ENCODE measurements at regions not wholly inside any gene's neighbourhood (a gene's known extent, or its start where the extent isn't known, plus 50 kb on each side); places are given as distances from the start of the nearest gene placed in this dataset.
A peak's percentile ranks its signal among the peaks of the same experiment; 100 is the strongest.
"Not testable (repeated sequence)": the region's sequence is repeated elsewhere in the genome, so short reads cannot be mapped to it uniquely, and the experiment has no call there.

DNA sequence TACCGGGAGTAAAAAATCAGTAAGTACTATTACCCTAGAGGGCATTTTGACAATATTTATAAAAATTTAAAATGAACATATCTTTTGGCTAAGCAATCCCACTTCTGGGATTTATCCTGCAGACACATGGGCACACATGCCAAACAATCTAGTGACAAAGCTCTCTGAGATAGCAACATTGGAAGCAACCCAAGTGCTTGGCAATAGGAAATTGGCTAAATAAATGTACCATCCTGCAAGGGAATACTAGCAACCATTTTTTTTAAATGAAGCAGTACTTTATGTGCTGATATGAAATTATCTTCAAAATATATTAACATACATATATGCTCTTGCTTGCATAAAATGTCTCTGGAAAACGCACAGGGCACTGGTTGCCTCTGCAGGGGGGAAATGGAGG lies 133.8 kb downstream of the SNX5 start:
- no peak for DNase-seq

GRCh38 chr20:17833036-17833674 lies 133.4 kb downstream of the BANF2 start:
- no peak for DNase-seq

GRCh38 chr20:17832236-17832915 lies 132.6 kb downstream of the BANF2 start:
- no peak for DNase-seq

DNA sequence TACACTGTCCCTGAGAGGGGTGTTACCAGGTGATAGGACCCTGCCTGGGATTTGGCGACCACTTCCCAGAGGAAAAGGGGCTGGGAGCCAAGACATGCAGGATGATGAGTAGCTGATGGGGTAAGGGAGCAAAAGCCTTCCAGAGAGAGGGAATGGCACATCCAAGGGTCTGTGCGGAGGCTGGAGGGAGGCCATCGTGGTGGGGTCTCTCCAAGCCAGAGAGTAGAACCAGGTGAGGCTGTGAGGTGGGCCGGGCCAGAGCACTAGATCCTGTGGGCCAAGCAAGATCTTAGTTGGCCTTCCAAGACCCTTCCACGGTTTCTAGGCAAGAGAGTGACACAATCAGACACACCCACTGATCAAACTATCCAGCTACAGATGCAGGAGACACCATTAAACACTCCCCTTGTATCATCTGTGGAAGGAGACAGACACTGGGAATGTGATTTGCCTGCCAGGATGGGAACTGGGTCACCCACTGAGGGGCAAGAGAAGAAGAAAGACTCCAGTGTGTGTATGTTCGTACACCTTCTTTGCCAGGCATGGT lies 128.9 kb downstream of the BANF2 start:
- no peak for DNase-seq

DNA sequence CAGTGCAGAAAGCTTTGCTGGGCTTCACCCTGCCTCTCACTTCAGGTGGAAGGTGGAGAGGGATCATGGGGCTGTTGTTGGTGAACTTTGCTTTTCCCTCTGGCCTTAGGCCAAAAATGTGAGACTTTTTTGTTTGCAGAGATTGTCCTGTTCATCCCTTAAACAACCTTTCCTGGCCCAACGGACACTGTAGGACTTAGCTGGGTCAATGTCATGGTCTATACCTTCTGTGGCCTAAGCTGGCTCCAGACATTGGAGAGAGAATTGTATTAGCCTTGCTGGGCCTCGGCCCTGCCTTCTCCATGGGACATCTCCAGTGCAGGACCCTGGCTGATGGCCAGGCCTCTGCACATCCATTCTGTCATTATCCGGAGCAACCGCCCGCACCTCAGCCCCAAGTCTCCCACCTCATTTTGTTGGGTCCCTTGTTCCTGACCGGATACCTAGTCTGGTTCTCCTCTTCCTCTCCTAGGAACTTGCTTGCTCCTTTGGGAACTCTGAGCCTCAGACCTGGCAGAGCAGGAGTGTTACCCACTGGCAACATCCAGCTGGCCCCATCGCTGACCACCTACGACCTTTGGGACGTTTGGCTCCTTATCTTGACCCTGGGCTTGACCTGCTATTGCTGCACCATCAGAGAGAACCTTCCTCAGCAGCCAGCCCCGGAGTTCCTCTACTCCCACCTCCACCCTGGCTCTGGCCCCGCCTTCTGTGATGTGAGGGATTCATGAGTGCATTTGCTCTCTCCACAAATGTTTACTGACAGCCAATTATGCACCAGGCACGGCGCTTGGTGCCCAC lies 128.2 kb downstream of the BANF2 start:
- DNase-seq = no peak

- no peak for DNase-seq
These were observed 127.3 kb downstream of the BANF2 start for GRCh38 chr20:17827079-17827478.

GRCh38 chr20:17825960-17826843 lies 126.4 kb downstream of the BANF2 start:
- no peak for DNase-seq

DNA sequence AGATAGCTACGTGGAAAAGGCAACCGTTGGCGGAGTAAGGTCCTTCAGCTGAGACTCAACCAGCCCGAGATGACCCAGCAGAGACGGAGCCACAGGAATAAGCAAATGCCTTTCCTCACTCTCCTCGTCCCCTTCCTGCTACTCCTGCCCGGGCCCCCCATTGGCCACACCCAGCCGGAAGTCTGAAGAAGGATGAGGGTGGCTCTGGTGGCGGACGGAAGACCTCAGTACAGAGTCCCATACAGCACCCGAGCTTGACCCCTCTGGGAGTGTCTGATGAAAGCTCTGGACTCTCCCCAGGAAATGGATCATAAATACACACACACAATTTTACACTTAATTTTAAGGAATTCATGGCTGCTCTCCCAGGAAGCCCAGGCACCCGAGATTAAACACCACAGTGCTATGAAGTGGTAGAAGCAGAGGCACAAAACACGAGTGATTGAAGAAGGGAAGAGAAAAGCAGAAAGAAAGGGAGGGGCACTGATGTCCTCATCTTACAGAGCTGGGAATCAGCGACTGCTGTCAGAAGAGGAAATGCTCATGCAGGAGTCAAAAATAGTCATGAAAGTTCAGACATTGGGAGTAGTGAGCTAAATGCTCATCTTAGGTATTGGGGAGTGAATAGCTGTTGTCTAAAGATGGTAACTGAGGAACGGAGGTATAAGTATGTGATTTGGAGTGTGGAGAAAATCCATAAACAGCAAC lies 125.6 kb downstream of the BANF2 start:
- DNase-seq = no peak

- DNase-seq = no peak
These were observed 125.0 kb downstream of the BANF2 start for GRCh38 chr20:17824676-17825251.

- DNase-seq = no peak
These were observed 123.8 kb downstream of the BANF2 start for GRCh38 chr20:17823409-17824144.

DNA sequence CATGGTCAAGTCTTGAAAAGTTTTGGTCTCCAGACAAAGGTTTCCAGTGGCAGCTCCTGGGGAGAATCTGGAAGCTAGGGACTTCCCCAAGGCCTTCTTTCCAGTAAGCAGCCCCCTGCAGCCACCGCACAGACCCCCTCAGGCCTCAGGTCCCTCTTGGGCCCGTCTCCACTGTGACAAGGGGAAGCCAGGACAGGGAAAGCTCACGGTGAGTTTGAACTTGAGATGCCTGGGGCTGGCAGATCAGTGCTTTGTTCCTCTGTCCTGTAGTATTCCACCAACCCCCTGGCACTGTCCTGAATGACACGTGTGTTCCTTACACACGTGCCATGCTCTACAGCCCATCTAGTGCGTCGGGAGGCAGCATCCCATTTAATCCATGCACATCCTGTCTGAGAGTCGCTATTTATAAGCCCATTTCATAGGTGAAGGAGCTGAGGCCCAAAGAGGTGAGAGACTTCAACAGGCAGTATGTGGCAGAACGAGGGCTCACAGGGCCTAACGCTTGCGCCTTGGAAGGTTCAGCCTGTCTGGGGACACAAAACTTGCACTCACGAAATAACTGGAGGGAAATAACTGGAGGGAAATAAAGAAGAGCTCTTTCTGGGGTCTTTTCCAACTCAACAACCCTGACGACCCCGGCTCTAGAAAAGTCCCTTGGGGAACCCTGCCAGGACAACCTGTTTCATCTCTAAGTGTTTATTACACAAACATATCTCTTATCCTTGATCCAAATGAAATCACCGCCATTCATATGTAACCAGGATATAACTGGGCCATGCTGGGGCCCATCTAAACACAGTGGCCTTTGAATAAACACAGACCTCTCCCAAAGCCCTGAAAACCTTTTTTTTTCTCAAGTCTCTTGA lies 123.0 kb downstream of the BANF2 start:
- no peak for DNase-seq

GRCh38 chr20:17822039-17822438 lies 122.3 kb downstream of the BANF2 start:
- no peak for DNase-seq

GRCh38 chr20:17821606-17822005 lies 121.8 kb downstream of the BANF2 start:
- DNase-seq = not testable (repeated sequence)

GRCh38 chr20:17819395-17820093 lies 119.8 kb downstream of the BANF2 start:
- DNase-seq = no peak

GRCh38 chr20:17818187-17818586 lies 118.4 kb downstream of the BANF2 start:
- no peak for DNase-seq

DNA sequence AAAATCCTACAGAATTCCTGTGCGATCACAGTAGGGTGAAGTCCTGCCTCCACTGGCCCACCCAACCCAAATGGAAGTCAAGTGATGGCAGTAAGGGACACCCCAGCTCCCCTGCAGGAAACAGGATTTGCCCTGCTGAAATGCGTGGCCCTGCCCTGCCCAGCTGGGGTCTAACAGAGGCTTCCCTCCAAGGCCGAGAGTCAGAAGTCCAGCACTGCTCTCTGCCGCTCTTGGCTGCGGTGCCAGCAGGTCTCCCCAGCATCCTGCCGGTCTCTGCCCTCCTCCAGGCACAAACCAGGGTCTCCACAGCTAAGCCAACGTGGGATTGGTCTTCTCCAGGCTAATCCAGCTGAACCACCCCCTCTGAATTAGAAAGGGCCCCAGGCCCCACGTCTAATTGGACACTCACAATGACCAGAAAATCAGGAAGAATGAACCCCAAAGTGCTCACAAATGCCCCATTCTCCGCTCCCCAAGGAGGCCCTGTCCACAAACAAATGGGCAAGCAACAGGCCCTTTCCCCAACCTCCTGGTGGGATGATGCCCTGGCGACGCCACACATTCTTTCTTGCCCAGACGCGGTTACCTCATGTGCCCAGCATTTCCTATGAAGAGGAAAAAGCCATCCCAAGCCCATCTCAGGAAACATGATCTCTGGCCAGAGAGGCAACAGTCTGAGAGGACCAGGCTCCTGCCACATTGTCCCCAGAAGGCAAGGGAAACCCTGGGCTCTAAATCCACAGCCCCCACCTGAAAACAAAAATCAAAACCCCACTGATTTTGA lies 117.2 kb downstream of the BANF2 start:
- no peak for DNase-seq

DNA sequence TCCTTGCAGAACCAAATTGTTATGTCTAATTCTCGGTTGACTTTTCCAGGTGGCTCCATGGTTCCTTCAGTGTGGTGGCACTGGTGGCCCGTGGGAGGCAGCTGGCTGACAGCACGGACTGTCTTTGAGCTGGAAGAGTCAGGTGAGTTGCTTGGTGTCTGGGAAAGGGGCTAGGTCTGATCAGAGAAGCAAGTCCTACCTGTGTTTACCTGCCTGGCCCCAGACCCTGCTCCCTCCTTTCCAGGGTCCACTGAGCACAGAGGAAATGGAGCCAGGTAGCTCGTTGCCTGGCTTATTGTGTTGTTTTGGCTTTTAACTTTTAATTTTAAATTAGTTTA lies 111.8 kb downstream of the BANF2 start:
- no peak for DNase-seq

DNA sequence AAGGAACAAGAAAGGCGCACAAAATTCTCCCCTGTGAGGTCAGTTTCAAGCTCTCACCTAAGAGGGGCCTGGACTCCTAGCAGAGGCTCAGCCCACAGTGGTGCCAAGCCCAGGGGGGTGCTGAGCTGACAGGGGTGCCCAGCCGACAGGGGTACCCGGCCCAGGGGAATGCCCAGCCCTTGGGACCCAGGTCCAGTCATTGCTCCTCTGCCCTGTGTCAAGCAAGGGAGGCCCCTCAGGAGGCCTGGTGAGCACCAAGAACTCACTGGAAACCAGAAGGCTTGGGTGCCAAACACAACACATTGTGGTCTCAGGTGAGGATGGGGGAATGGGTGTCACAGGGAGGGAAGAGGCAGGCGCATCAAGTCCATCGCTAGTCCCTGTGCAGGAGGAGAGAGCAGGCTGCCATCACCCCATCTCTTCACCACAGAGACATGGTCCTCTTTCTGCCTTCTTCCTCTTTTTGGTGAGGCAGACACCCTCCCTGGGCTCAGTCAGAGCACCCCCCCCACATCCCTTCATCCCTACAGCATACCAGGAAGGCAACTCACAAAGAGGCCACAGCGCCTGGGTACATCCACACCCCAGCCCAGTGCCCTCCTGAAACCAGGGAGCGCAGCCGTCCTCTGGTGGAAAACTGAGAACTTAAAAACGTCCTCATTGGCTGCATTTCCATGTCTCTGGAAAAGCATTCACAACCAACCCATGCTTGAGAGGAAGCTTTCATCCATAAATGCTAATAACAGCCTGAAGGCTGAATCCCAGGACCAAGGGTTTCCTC lies 111.3 kb downstream of the BANF2 start:
- peak in 1 of 2 experiments; percentile 4 for DNase-seq

Data from Kasumi-1 (cell line).